ENCODE measurements at regions not wholly inside any gene's neighbourhood (a gene's known extent, or its start where the extent isn't known, plus 50 kb on each side); places are given as distances from the start of the nearest gene placed in this dataset.

DNA sequence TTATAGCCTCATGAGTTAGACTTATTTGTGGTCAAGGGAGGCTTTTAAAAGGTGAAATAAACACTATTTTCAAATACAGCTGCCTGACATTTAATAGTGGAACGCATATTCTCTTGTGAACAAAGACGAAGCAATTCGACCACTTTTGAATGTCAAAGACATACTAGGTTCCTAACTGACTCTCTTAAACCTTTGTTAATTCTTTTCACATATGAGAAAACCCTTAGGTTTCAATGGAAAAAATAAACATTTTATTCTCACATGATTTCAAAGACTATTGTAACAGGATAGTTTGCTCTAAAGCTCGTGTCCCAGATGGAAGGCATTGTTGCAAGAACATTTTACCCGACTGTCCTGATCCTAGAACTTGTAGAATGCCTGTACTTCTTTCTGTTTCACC lies 74.8 kb upstream of the BOC start:
- H3K27ac ChIP-seq, result no peak overlapping the region
- TF ChIP-seq POLR2A (IDR thresholded peaks at IDR 0.05), result no peak
- TF ChIP-seq, protein P1, sequence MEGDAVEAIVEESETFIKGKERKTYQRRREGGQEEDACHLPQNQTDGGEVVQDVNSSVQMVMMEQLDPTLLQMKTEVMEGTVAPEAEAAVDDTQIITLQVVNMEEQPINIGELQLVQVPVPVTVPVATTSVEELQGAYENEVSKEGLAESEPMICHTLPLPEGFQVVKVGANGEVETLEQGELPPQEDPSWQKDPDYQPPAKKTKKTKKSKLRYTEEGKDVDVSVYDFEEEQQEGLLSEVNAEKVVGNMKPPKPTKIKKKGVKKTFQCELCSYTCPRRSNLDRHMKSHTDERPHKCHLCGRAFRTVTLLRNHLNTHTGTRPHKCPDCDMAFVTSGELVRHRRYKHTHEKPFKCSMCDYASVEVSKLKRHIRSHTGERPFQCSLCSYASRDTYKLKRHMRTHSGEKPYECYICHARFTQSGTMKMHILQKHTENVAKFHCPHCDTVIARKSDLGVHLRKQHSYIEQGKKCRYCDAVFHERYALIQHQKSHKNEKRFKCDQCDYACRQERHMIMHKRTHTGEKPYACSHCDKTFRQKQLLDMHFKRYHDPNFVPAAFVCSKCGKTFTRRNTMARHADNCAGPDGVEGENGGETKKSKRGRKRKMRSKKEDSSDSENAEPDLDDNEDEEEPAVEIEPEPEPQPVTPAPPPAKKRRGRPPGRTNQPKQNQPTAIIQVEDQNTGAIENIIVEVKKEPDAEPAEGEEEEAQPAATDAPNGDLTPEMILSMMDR (IDR thresholded peaks at IDR 0.05), result no peak

DNA sequence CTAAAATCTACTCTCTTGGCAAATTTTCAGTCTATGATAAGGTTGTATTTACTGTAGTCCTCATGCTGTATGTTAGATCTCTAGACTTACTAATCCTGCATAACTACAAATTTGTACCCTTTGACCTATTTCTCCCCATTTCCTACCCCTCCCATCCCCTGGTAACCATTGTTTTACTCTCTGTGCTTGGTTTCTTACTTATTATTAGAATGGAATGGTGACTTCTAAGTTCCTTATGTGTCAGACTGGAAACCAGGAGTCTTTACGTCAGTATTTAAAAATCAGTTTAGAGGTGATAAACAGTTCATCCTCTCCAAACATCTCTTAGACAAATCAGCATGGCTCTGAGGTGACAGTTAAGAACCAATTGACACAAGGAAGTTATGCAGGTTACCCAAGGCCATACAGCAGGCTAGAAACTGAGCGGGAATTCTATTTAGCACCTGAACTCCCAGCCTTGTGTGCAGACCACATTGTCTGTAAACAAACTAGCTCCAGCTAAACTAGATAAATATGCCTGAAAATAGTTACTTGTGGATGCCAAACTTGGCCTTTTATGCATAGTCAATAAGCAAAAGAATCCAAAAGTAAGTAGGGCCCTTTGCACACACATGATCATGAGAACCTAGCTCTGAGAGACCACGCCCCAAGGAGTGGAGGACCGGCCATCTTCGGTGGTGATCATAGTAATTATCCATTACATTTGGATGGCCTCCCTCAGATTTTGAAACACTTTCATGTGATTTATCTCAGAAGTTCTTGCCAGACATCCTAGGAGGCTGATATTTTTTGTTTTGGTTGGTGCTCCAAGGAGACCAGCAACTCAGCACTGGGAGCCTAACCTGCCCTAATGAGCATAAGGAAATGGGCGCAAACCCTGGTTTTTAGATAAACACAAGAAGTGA lies 72.3 kb upstream of the BOC start:
- Histone ChIP-seq H3K4me1 (no peaks in the 10 kb centered on the region), H3K36me3 (ENCODE audit: low read depth, missing control alignments) (no peaks in the 10 kb centered on the region), H3K27me3 (no peaks in the 10 kb centered on the region), H3K27ac (no peak overlapping the region), H3K4me3 (no peak overlapping the region), H3K9me3 (no peaks in the 10 kb centered on the region)
- DNase-seq, result no peak
- WGBS, 2 donors, result 87 to 98% methylated on average over 5 to 6 of the region's 6 CpGs
- intact Hi-C loops (cut with DNase I; ENCODE audit: low total_unique reads), result loop anchor here (10.0 kb wide), 1 partner anchor 84 kb away; no protein-coding TSS in a partner anchor
- no peak for TF ChIP-seq POLR2A (IDR thresholded peaks at IDR 0.05)
- TF ChIP-seq, protein P1 (IDR thresholded peaks at IDR 0.05), result no peak

More for the DNA sequence above, 74.8 kb upstream of the BOC start:
- DNase-seq, result no peak
- intact Hi-C loops (cut with DNase I; ENCODE audit: low total_unique reads), result loop anchor here (10.0 kb wide), 1 partner anchor 82 kb away; no protein-coding TSS in a partner anchor
- 91 to 95% methylated on average over 5 of the region's 5 CpGs for WGBS, 2 donors
- Histone ChIP-seq H3K4me3 (no peak overlapping the region), H3K36me3 (ENCODE audit: low read depth, missing control alignments) (no peaks in the 10 kb centered on the region), H3K27me3 (no peaks in the 10 kb centered on the region), H3K9me3 (no peaks in the 10 kb centered on the region), H3K4me1 (no peaks in the 10 kb centered on the region)

DNA sequence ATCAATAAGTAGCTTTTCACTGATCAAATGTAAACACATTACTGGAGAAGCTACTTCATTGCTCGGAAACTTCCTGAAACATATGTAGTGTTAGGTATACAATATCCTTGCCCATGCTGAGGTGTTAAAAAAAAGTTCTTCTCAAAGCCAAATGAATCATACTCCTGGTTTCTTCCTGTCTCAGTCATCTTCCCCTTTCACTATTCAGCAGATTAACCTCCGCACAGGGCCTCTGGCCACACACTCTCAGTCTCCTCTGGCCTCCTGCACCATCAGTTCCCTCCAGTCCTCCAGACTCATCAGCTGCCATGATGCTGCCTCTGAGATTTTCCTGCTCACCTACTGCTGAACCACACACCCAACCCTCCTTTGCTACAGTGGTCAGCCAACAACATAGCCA lies 70.5 kb upstream of the BOC start:
- DNase-seq, result no peak
- no peak overlapping the region for H3K27ac ChIP-seq
- no peaks in the 10 kb centered on the region for H3K36me3 ChIP-seq (ENCODE audit: low read depth, missing control alignments)
- 82 to 93% methylated on average over 2 of the region's 2 CpGs for WGBS, 2 donors
- H3K4me1 ChIP-seq, result no peaks in the 10 kb centered on the region
- H3K27me3 ChIP-seq, result no peaks in the 10 kb centered on the region
- H3K4me3 ChIP-seq, result no peak overlapping the region
- TF ChIP-seq POLR2A (IDR thresholded peaks at IDR 0.05), result no peak
- TF ChIP-seq, protein P1 (IDR thresholded peaks at IDR 0.05), result no peak
- intact Hi-C loops (cut with DNase I; ENCODE audit: low total_unique reads), result loop anchor here (10.0 kb wide), 1 partner anchor 124 kb away; no protein-coding TSS in a partner anchor
- no peaks in the 10 kb centered on the region for H3K9me3 ChIP-seq

DNA sequence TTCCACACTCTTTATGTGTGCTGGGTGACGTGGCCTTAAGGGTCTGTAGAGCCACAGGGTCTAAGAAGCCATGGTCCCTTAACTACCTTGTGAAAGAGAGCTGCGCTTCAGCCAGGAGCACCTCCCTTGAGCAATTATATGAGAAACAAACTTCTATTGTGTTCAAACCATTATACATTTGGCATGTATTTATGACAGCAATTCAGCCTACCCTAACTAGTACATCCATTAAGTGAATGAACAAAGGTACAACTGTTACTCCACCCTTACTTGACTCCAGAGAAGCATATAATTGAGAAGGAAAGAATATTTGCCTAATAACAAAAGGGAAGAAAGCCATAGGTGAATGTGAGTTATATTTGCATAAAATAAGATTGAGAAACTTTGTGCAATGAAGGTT lies 69.8 kb upstream of the BOC start:
- 90 to 95% methylated on average over 2 of the region's 2 CpGs for WGBS, 2 donors
- DNase-seq, result no peak
- TF ChIP-seq, protein P1 (IDR thresholded peaks at IDR 0.05), result no peak
- no peak for TF ChIP-seq POLR2A (IDR thresholded peaks at IDR 0.05)

More for the DNA sequence above, 69.8 kb upstream of the BOC start:
- H3K4me3 ChIP-seq, result no peak overlapping the region
- no peak overlapping the region for H3K27ac ChIP-seq
- H3K36me3 ChIP-seq (ENCODE audit: low read depth, missing control alignments), result no peaks in the 10 kb centered on the region
- H3K9me3 ChIP-seq, result no peaks in the 10 kb centered on the region
- intact Hi-C loops (cut with DNase I; ENCODE audit: low total_unique reads), result loop anchor here (10.0 kb wide), 1 partner anchor 123 kb away; no protein-coding TSS in a partner anchor
- peaks cover 3% of the 10 kb centered on the region for H3K4me1 ChIP-seq
- H3K27me3 ChIP-seq, result no peaks in the 10 kb centered on the region
